ENCODE measurements at regions not wholly inside any gene's neighbourhood (a gene's known extent, or its start where the extent isn't known, plus 50 kb on each side); places are given as distances from the start of the nearest gene placed in this dataset.

DNA sequence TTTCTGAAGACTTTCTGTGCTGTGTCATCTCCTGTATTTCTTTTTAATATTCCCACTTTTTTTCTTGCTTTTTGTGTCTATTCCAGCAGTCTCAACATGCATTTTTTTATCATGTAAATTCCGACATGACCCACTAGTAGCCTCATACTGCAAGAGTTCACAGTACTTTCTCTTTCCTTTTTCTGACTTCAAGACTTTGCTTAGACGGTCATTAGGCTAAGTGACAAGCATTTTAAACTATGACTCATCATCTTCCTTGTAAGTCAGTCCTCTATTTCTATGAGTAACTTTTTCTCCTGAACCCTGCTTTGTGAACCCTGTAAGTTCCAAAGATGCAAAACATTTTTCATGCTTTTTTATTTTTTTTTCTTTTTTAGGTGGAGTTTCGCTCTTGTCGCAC lies 381.2 kb downstream of the TXNL1 start:
- WGBS, 2 donors: 59 to 61% methylated on average over 4 of the region's 4 CpGs
- Histone ChIP-seq H3K27me3 (no peaks in the 10 kb centered on the region), H3K4me3 (no peak overlapping the region), H3K9me3 (no peaks in the 10 kb centered on the region), H3K27ac (no peak overlapping the region), H3K36me3 (no peaks in the 10 kb centered on the region), H3K4me1 (no peaks in the 10 kb centered on the region)
- DNase-seq (no peak), ATAC-seq (ENCODE audit: low FRiP score in 2 of 2) (peak in 1 of 2 donors; percentile 73)
- no peak for TF ChIP-seq POLR2A (IDR thresholded peaks at IDR 0.05)
- no peak for TF ChIP-seq EP300 (IDR thresholded peaks at IDR 0.05)
- TF ChIP-seq, protein P1, sequence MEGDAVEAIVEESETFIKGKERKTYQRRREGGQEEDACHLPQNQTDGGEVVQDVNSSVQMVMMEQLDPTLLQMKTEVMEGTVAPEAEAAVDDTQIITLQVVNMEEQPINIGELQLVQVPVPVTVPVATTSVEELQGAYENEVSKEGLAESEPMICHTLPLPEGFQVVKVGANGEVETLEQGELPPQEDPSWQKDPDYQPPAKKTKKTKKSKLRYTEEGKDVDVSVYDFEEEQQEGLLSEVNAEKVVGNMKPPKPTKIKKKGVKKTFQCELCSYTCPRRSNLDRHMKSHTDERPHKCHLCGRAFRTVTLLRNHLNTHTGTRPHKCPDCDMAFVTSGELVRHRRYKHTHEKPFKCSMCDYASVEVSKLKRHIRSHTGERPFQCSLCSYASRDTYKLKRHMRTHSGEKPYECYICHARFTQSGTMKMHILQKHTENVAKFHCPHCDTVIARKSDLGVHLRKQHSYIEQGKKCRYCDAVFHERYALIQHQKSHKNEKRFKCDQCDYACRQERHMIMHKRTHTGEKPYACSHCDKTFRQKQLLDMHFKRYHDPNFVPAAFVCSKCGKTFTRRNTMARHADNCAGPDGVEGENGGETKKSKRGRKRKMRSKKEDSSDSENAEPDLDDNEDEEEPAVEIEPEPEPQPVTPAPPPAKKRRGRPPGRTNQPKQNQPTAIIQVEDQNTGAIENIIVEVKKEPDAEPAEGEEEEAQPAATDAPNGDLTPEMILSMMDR (IDR thresholded peaks at IDR 0.05): no peak
- TF ChIP-seq POLR2AphosphoS5 (IDR thresholded peaks at IDR 0.05): no peak

DNA sequence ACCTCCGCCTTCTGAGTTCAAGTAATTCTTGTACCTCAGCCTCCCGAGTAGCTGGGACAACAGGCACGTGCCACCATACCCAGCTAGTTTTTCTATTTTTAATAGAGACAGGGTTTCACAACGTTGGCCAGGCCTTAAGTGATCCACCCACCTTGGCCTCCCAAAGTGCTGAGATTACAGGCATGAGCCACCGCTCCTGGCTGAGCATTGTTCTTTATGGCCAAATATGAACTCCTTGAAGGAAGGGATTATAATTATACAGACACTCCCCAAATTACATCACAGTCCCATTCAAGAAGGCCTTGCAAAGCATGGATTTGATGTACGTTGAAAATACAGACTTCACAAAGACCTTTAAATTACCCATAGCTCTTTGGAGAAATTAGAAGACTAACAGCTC lies 381.7 kb downstream of the TXNL1 start:
- Histone ChIP-seq H3K27me3 (no peaks in the 10 kb centered on the region), H3K4me1 (no peaks in the 10 kb centered on the region), H3K9me3 (no peaks in the 10 kb centered on the region), H3K4me3 (no peak overlapping the region), H3K27ac (no peak overlapping the region), H3K36me3 (no peaks in the 10 kb centered on the region)
- TF ChIP-seq POLR2AphosphoS5 (IDR thresholded peaks at IDR 0.05) (no peak), EP300 (IDR thresholded peaks at IDR 0.05) (no peak), POLR2A (IDR thresholded peaks at IDR 0.05) (no peak)
- TF ChIP-seq, protein P1 (IDR thresholded peaks at IDR 0.05): no peak
- ATAC-seq (ENCODE audit: low FRiP score in 2 of 2): no peak
- WGBS, 2 donors: 80 to 91% methylated on average over 6 of the region's 6 CpGs
- DNase-seq: no peak

DNA sequence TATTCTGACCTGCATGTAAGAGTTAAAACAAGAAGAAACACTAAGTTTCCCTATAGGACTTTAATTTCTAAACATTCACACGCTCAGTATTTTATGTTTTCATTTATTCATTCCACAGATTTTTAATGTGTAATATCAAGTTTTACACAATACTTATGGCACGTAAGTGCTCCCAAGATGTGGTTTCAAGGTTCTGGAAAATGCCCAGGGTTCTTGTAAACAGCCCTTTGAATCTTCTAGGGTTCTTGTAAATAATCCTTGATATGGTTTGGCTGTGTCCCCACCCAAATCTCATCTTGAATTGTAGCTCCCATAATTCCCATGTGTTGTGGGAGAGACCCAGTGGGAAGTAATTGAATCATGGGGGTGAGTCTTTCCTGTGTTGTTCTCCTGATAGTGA lies 383.0 kb downstream of the TXNL1 start:
- ATAC-seq (ENCODE audit: low FRiP score in 2 of 2): no peak
- TF ChIP-seq, protein P1 (IDR thresholded peaks at IDR 0.05): no peak
- TF ChIP-seq EP300 (IDR thresholded peaks at IDR 0.05): no peak
- TF ChIP-seq POLR2A (IDR thresholded peaks at IDR 0.05): no peak
- no peak for TF ChIP-seq POLR2AphosphoS5 (IDR thresholded peaks at IDR 0.05)

DNA sequence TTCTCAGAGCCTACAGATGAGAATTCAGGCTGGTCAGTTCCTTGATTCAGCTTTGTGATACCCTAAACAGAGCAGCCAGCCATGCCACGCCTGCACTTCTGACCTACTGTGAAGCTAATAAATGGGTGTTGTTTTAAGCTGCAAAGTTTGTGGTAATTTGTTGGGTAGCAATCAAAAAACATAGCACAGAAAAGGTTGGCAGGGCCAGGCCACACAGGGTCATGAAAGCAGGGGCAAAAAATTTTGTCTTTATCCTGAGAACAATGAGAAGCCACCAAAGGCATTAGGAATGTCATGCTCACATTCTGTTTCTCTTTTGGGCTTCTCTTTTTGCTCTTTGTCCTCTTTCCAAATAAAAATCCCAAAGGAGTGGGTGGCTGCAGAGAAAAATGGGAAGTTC lies 385.9 kb downstream of the TXNL1 start:
- no peaks in the 10 kb centered on the region for H3K36me3 ChIP-seq
- no peak for DNase-seq
- H3K9me3 ChIP-seq: no peaks in the 10 kb centered on the region
- H3K4me3 ChIP-seq: no peak overlapping the region
- no peak for TF ChIP-seq POLR2AphosphoS5 (IDR thresholded peaks at IDR 0.05)
- TF ChIP-seq POLR2A (IDR thresholded peaks at IDR 0.05): no peak
- H3K4me1 ChIP-seq: no peaks in the 10 kb centered on the region
- WGBS, 2 donors: 70 to 96% methylated on average over 1 of the region's 1 CpG
- no peak for ATAC-seq (ENCODE audit: low FRiP score in 2 of 2)
- no peaks in the 10 kb centered on the region for H3K27me3 ChIP-seq
- H3K27ac ChIP-seq: no peak overlapping the region

More for the DNA sequence above, 383.0 kb downstream of the TXNL1 start:
- Histone ChIP-seq H3K4me1 (no peaks in the 10 kb centered on the region), H3K36me3 (no peaks in the 10 kb centered on the region), H3K4me3 (no peak overlapping the region), H3K27me3 (no peaks in the 10 kb centered on the region), H3K9me3 (no peaks in the 10 kb centered on the region), H3K27ac (no peak overlapping the region)
- WGBS, 2 donors: 76 to 85% methylated on average over 2 of the region's 2 CpGs
- no peak for DNase-seq

DNA sequence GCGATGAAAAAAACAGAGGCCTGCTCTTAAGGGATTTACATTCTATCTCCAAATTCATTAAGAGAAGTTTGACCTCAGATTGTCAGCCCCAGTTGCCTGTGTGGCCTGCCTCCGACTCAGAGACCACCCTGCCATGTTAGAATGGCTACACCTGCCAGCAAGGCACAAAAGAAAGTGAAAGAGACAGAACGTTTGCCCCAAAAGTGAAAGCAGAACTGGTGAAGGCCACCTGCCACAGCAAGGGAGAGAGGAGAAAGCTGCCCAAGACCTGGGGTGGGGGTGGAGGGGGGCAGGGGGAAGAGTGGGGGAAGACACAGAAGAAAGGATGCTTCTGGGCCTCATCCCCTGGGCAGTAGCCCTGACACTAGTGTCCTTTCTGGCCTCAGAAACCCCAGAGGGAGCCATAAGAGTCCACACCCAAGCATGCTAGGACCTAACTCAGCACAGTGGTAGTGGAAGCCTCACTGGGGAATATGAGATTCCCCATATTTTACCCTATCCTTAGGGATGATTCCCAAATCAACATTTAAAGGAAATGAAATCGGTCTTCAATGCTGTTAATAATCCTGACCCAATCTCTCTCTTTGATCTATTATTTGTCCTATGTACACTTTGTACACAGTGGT lies 389.7 kb downstream of the TXNL1 start:
- DNase-seq (no peak), ATAC-seq (ENCODE audit: low FRiP score in 2 of 2) (no peak)
- Histone ChIP-seq H3K4me3 (no peak overlapping the region), H3K4me1 (peaks cover 0 to 8% (median 0%) of the 10 kb centered on the region in 4 donors), H3K27me3 (no peaks in the 10 kb centered on the region), H3K36me3 (no peaks in the 10 kb centered on the region), H3K9me3 (no peaks in the 10 kb centered on the region), H3K27ac (no peak overlapping the region)
- WGBS, 2 donors: 65 to 75% methylated on average over 4 of the region's 4 CpGs
- TF ChIP-seq POLR2A (IDR thresholded peaks at IDR 0.05) (no peak), POLR2AphosphoS5 (IDR thresholded peaks at IDR 0.05) (no peak), EP300 (IDR thresholded peaks at IDR 0.05) (no peak)
- TF ChIP-seq, protein P1 (IDR thresholded peaks at IDR 0.05): no peak
